Activated T-cell treated with anti-CD3 and anti-CD28 coated beads, Interleukin-2, amount 50 U/mL, for 72 hours (primary cell): ENCODE measurements at regions not wholly inside any gene's neighbourhood (a gene's known extent, or its start where the extent isn't known, plus 50 kb on each side); places are given as distances from the start of the nearest gene placed in this dataset.
"Not testable (repeated sequence)": the region's sequence is repeated elsewhere in the genome, so short reads cannot be mapped to it uniquely, and the experiment has no call there.

ENCODE experiments used
- ATAC-seq, 2 donors: fragments of 150-1000 bp; cut with Tn5 transposase; replicated peaks in 1 of 2; 2 replicates each; pipeline ENCODE4 v1.10.0; 2021; ENCODE audit warnings: moderate library complexity in 2 of 2, mild to moderate bottlenecking in 1 of 2
- DNase-seq, 2 donors: peaks; one replicate each; pipeline ENCODE4 v3.0.0; 2021 to 2022; ENCODE audit warnings: mixed read lengths in 1 of 2
- H3K27ac Mint-ChIP-seq: one replicate; pipeline ENCODE4 v1.8.0; 2022; ENCODE audit warnings: mild to moderate bottlenecking, moderate library complexity, mixed read lengths
- H3K27me3 Mint-ChIP-seq: one replicate; pipeline ENCODE4 v1.8.0; 2022; ENCODE audit warnings: low read depth, mixed read lengths
- H3K36me3 Mint-ChIP-seq, 2 donors: one replicate each; pipeline ENCODE4 v1.8.0; 2022; ENCODE audit warnings: mixed read lengths in 2 of 2, mild to moderate bottlenecking in 1 of 2; ENCODE audit not compliant: insufficient read depth in 2 of 2
- H3K4me1 Mint-ChIP-seq: one replicate; pipeline ENCODE4 v1.8.0; 2022; ENCODE audit warnings: low read depth, mixed read lengths
- H3K4me3 Mint-ChIP-seq, 2 donors: one replicate each; pipeline ENCODE4 v1.8.0; 2022; ENCODE audit warnings: mild to moderate bottlenecking in 2 of 2, mixed read lengths in 2 of 2, moderate library complexity in 2 of 2
- H3K9me3 Mint-ChIP-seq, 2 donors: one replicate each; pipeline ENCODE4 v1.8.0; 2022; ENCODE audit warnings: mixed read lengths in 2 of 2

GRCh38 chr19:28103921-28104320 lies 1109.0 kb downstream of the UQCRFS1 start:
- ATAC-seq (no peak), DNase-seq (no peak)
- no peaks in the 10 kb centered on the region for H3K27me3 Mint-ChIP-seq
- no peak overlapping the region for H3K4me3 Mint-ChIP-seq
- H3K36me3 Mint-ChIP-seq, result no peaks in the 10 kb centered on the region
- no peak overlapping the region for H3K27ac Mint-ChIP-seq
- H3K9me3 Mint-ChIP-seq, result peaks cover 3% of the 10 kb centered on the region in 2 donors
- no peaks in the 10 kb centered on the region for H3K4me1 Mint-ChIP-seq

- H3K4me3 Mint-ChIP-seq, DNase-seq, H3K36me3 Mint-ChIP-seq, H3K27me3 Mint-ChIP-seq, ATAC-seq, H3K4me1 Mint-ChIP-seq, H3K27ac Mint-ChIP-seq: not testable (repeated sequence)
- H3K9me3 Mint-ChIP-seq, result peaks cover 12 to 14% of the 10 kb centered on the region in 2 donors
Measured at GRCh38 chr19:28084659-28085157, 1128.2 kb downstream of the UQCRFS1 start.

- Mint-ChIP-seq H3K27ac (no peak overlapping the region), H3K4me3 (no peak overlapping the region), H3K9me3 (peaks cover 11 to 15% of the 10 kb centered on the region in 2 donors), H3K36me3 (no peaks in the 10 kb centered on the region), H3K4me1 (no peaks in the 10 kb centered on the region), H3K27me3 (no peaks in the 10 kb centered on the region)
- no peak for ATAC-seq
- no peak for DNase-seq
Measured at GRCh38 chr19:28076628-28077027, 1136.3 kb downstream of the UQCRFS1 start.

GRCh38 chr19:28075229-28075628 lies 1137.7 kb downstream of the UQCRFS1 start:
- ATAC-seq, result no peak

GRCh38 chr19:28074773-28075172 lies 1138.2 kb downstream of the UQCRFS1 start:
- Mint-ChIP-seq H3K9me3 (peaks cover 7 to 16% of the 10 kb centered on the region in 2 donors), H3K4me1 (no peaks in the 10 kb centered on the region), H3K36me3 (no peaks in the 10 kb centered on the region), H3K4me3 (no peak overlapping the region), H3K27ac (no peak overlapping the region), H3K27me3 (no peaks in the 10 kb centered on the region)
- no peak for DNase-seq
- no peak for ATAC-seq

More at GRCh38 chr19:28075229-28075628, 1137.7 kb downstream of the UQCRFS1 start:
- Mint-ChIP-seq H3K4me1 (no peaks in the 10 kb centered on the region), H3K27ac (no peak overlapping the region), H3K27me3 (no peaks in the 10 kb centered on the region), H3K9me3 (peaks cover 8 to 16% of the 10 kb centered on the region in 2 donors), H3K36me3 (no peaks in the 10 kb centered on the region), H3K4me3 (no peak overlapping the region)
- no peak for DNase-seq

- Mint-ChIP-seq H3K27me3 (no peaks in the 10 kb centered on the region), H3K27ac (no peak overlapping the region)
- no peak for ATAC-seq
Measured at GRCh38 chr19:28067882-28068281, 1145.1 kb downstream of the UQCRFS1 start.

GRCh38 chr19:28066988-28067387 lies 1146.0 kb downstream of the UQCRFS1 start:
- H3K27ac Mint-ChIP-seq, result no peak overlapping the region
- no peaks in the 10 kb centered on the region for H3K27me3 Mint-ChIP-seq
- no peaks in the 10 kb centered on the region for H3K36me3 Mint-ChIP-seq
- peaks cover 0 to 4% of the 10 kb centered on the region in 2 donors for H3K9me3 Mint-ChIP-seq
- ATAC-seq (no peak), DNase-seq (no peak)
- no peak overlapping the region for H3K4me3 Mint-ChIP-seq
- H3K4me1 Mint-ChIP-seq, result no peaks in the 10 kb centered on the region

More at GRCh38 chr19:28067882-28068281, 1145.1 kb downstream of the UQCRFS1 start:
- peaks cover 0 to 4% of the 10 kb centered on the region in 2 donors for H3K9me3 Mint-ChIP-seq
- no peaks in the 10 kb centered on the region for H3K36me3 Mint-ChIP-seq
- no peaks in the 10 kb centered on the region for H3K4me1 Mint-ChIP-seq
- no peak for DNase-seq
- H3K4me3 Mint-ChIP-seq, result no peak overlapping the region

GRCh38 chr19:28066161-28066560 lies 1146.8 kb downstream of the UQCRFS1 start:
- DNase-seq, result no peak
- Mint-ChIP-seq H3K27me3 (no peaks in the 10 kb centered on the region), H3K27ac (no peak overlapping the region), H3K9me3 (peaks cover 0 to 4% of the 10 kb centered on the region in 2 donors), H3K4me1 (no peaks in the 10 kb centered on the region), H3K36me3 (no peaks in the 10 kb centered on the region), H3K4me3 (no peak overlapping the region)
- no peak for ATAC-seq

- H3K4me3 Mint-ChIP-seq, result no peak overlapping the region
- no peaks in the 10 kb centered on the region for H3K36me3 Mint-ChIP-seq
- DNase-seq (no peak), ATAC-seq (no peak)
- H3K27ac Mint-ChIP-seq, result no peak overlapping the region
- peaks cover 0 to 2% of the 10 kb centered on the region in 2 donors for H3K9me3 Mint-ChIP-seq
- no peaks in the 10 kb centered on the region for H3K4me1 Mint-ChIP-seq
- H3K27me3 Mint-ChIP-seq, result no peaks in the 10 kb centered on the region
Measured at GRCh38 chr19:28065026-28065425, 1147.9 kb downstream of the UQCRFS1 start.

GRCh38 chr19:28063702-28064101 lies 1149.2 kb downstream of the UQCRFS1 start:
- Mint-ChIP-seq H3K4me3 (no peak overlapping the region), H3K4me1 (no peaks in the 10 kb centered on the region), H3K9me3 (peaks cover 0 to 2% of the 10 kb centered on the region in 2 donors), H3K27ac (no peak overlapping the region), H3K36me3 (no peaks in the 10 kb centered on the region), H3K27me3 (no peaks in the 10 kb centered on the region)
- ATAC-seq (no peak), DNase-seq (no peak)

GRCh38 chr19:28061111-28061510 lies 1151.8 kb downstream of the UQCRFS1 start:
- peaks cover 0 to 13% of the 10 kb centered on the region in 2 donors for H3K9me3 Mint-ChIP-seq
- no peak overlapping the region for H3K27ac Mint-ChIP-seq
- no peak for DNase-seq
- H3K4me1 Mint-ChIP-seq, result no peaks in the 10 kb centered on the region
- no peak for ATAC-seq
- no peaks in the 10 kb centered on the region for H3K36me3 Mint-ChIP-seq
- no peak overlapping the region for H3K4me3 Mint-ChIP-seq
- no peaks in the 10 kb centered on the region for H3K27me3 Mint-ChIP-seq

GRCh38 chr19:28057026-28057425 lies 1155.9 kb downstream of the UQCRFS1 start:
- H3K4me1 Mint-ChIP-seq, H3K27ac Mint-ChIP-seq, DNase-seq, H3K36me3 Mint-ChIP-seq, ATAC-seq, H3K27me3 Mint-ChIP-seq, H3K4me3 Mint-ChIP-seq: not testable (repeated sequence)
- peaks cover 12 to 20% of the 10 kb centered on the region in 2 donors for H3K9me3 Mint-ChIP-seq

GRCh38 chr19:28051047-28051446 lies 1161.9 kb downstream of the UQCRFS1 start:
- DNase-seq (no peak), ATAC-seq (no peak)
- H3K27ac Mint-ChIP-seq, result no peak overlapping the region
- H3K36me3 Mint-ChIP-seq, result no peaks in the 10 kb centered on the region
- no peaks in the 10 kb centered on the region for H3K4me1 Mint-ChIP-seq
- no peaks in the 10 kb centered on the region for H3K27me3 Mint-ChIP-seq
- H3K4me3 Mint-ChIP-seq, result no peak overlapping the region
- H3K9me3 Mint-ChIP-seq, result peaks cover 13 to 16% of the 10 kb centered on the region in 2 donors

GRCh38 chr19:28049875-28050274 lies 1163.1 kb downstream of the UQCRFS1 start:
- H3K4me3 Mint-ChIP-seq, result no peak overlapping the region
- DNase-seq (no peak), ATAC-seq (no peak)
- H3K27me3 Mint-ChIP-seq, result no peaks in the 10 kb centered on the region
- no peaks in the 10 kb centered on the region for H3K4me1 Mint-ChIP-seq
- H3K27ac Mint-ChIP-seq, result no peak overlapping the region
- H3K36me3 Mint-ChIP-seq, result no peaks in the 10 kb centered on the region
- peaks cover 9 to 16% of the 10 kb centered on the region in 2 donors for H3K9me3 Mint-ChIP-seq
